PC-3 (cell line): ENCODE measurements at regions not wholly inside any gene's neighbourhood (a gene's known extent, or its start where the extent isn't known, plus 50 kb on each side); places are given as distances from the start of the nearest gene placed in this dataset.

ENCODE experiments used
- ATAC-seq: fragments of 200-7000 bp; cut with Tn5 transposase; 2 replicates; pipeline ENCODE4 v1.9.1; 2020; ENCODE audit warnings: mild to moderate bottlenecking, moderate library complexity
- BruUV-seq: library from RNA; stranded (reverse); fragments of 400-500 nt; replicated peaks from 2 replicates; lab custom pipeline; 2021; lab: Mats Ljungman, UMichigan
- CTCF ChIA-PET: fragments of 300-600 bp; sonication (Branson Sonifier 250); formaldehyde crosslinking; loops from one replicate; lab custom pipeline; 2022; ENCODE audit warnings: antibody characterized with exemption; lab: Charles Lee
- POLR2A ChIA-PET: fragments of 300-600 bp; sonication (Branson Sonifier 250); formaldehyde crosslinking; loops from one replicate; lab custom pipeline; 2022; ENCODE audit warnings: antibody characterized with exemption; ENCODE audit not compliant: unreplicated experiment; lab: Charles Lee
- DNase-seq: peaks from one replicate; pipeline ENCODE4 v3.0.0-alpha.2; 2015
- H2AFZ ChIP-seq: fragments of 300-600 bp; sonication (generic); 2 replicates; pipeline ENCODE4 v1.6.0; 2016; ENCODE audit warnings: antibody characterized with exemption, low read length
- H3F3A ChIP-seq: fragments of 300-600 bp; sonication (generic); one replicate; pipeline ENCODE4 v1.6.0; 2017; ENCODE audit warnings: antibody characterized with exemption, low read length, control low read depth, mild to moderate bottlenecking; ENCODE audit not compliant: unreplicated experiment
- H3K27ac ChIP-seq: fragments of 300-600 bp; sonication (generic); 2 replicates; pipeline ENCODE4 v1.5.1; 2016; ENCODE audit warnings: mild to moderate bottlenecking, low read length
- H3K27me3 ChIP-seq: fragments of 300-600 bp; sonication (generic); 2 replicates; pipeline ENCODE4 v1.6.1; 2016; ENCODE audit warnings: low read length, mixed read lengths
- H3K36me3 ChIP-seq: fragments of 300-600 bp; sonication (generic); 2 replicates; pipeline ENCODE4 v1.6.1; 2016; ENCODE audit warnings: low read depth, mixed run types, low read length, mixed read lengths
- H3K4me1 ChIP-seq: fragments of 300-600 bp; sonication (generic); 2 replicates; pipeline ENCODE4 v1.5.1; 2016; ENCODE audit warnings: low read length; ENCODE audit not compliant: insufficient read depth
- H3K4me2 ChIP-seq: fragments of 300-600 bp; sonication (generic); 2 replicates; pipeline ENCODE4 v1.6.0; 2016; ENCODE audit warnings: low read length
- H3K4me3 ChIP-seq: fragments of 300-600 bp; sonication (generic); 2 replicates; pipeline ENCODE4 v1.5.1; 2016; ENCODE audit warnings: mild to moderate bottlenecking, low read length, mixed read lengths
- H3K79me2 ChIP-seq: fragments of 300-600 bp; sonication (generic); 2 replicates; pipeline ENCODE4 v1.6.1; 2017; ENCODE audit warnings: low read length, mixed read lengths
- H3K9ac ChIP-seq: fragments of 300-600 bp; sonication (generic); 2 replicates; pipeline ENCODE4 v1.6.0; 2016; ENCODE audit warnings: mild to moderate bottlenecking, low read length
- H3K9me2 ChIP-seq: fragments of 300-600 bp; sonication (generic); replicated peaks from 2 replicates; pipeline ENCODE4 v1.6.1; 2016; ENCODE audit warnings: mixed run types, low read length, mixed read lengths
- H3K9me3 ChIP-seq: fragments of 300-600 bp; sonication (generic); 2 replicates; pipeline ENCODE4 v1.6.1; 2016; ENCODE audit warnings: low read length, mixed read lengths
- H4K20me1 ChIP-seq: fragments of 300-600 bp; sonication (generic); 2 replicates; pipeline ENCODE4 v1.6.1; 2016; ENCODE audit warnings: low read length, mixed read lengths
- CTCF ChIP-seq: fragments of 300-600 bp; sonication (generic); conservative IDR thresholded peaks from 2 replicates; pipeline ENCODE4 v1.5.1; 2017; ENCODE audit warnings: antibody characterized with exemption, low read depth, mild to moderate bottlenecking, low read length
- EZH2 ChIP-seq: fragments of 300-600 bp; sonication (generic); IDR thresholded peaks from one replicate; pipeline ENCODE4 v1.6.1; 2017; ENCODE audit warnings: antibody characterized with exemption, mild to moderate bottlenecking, low read length; ENCODE audit not compliant: unreplicated experiment
- EZH2phosphoT487 ChIP-seq: fragments of 300-600 bp; sonication (generic); IDR thresholded peaks from 2 replicates; pipeline ENCODE4 v1.6.1; 2018; ENCODE audit warnings: mild to moderate bottlenecking, antibody characterized with exemption, low read length, borderline replicate concordance
- intact Hi-C: fragments of 100-400 bp; cut with micrococcal nuclease; formaldehyde crosslinking; loops from 2 replicates; pipeline ENCODE4 v1.9.0; 2023

DNA sequence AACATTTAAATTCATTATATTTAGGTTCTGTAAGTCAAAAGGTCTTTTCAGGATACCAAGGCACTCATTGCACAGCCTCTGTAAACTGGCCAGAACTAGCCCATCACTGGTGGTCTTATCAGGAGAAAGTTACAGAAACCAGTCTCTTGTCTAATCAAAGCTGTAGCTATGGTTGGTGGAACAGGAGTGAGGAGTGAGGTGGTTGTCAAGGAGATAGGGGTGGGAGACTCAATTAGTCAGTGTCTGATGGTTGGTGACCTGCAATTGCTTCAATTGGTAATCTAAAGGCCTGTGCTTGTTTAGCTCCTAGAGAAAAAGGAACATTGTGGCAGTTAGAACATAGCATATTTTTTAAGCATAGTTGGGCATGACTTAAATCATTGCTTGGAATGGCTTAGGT is 458.6 kb upstream of the CDH2 start:
- Histone ChIP-seq H3K9me3 (no peaks in the 10 kb centered on the region), H3K9me2 (no peaks in the 10 kb centered on the region), H3K9ac (no peak overlapping the region), H3K79me2 (no peaks in the 10 kb centered on the region), H3K4me2 (no peak overlapping the region), H3K36me3 (no peaks in the 10 kb centered on the region), H3K27ac (no peak overlapping the region), H3F3A (no peaks in the 10 kb centered on the region), H4K20me1 (no peaks in the 10 kb centered on the region), H3K4me1 (no peaks in the 10 kb centered on the region), H3K4me3 (no peak overlapping the region), H2AFZ (no peak overlapping the region), H3K27me3 (no peaks in the 10 kb centered on the region)
- ChIA-PET POLR2A (no interaction called here), CTCF (no interaction called here)
- DNase-seq (no peak), ATAC-seq (no peak)
- BruUV-seq = no TSS peak
- intact Hi-C loops = no loop called here
- TF ChIP-seq EZH2phosphoT487 = no peak
- TF ChIP-seq CTCF = no peak
- no peak for TF ChIP-seq EZH2

DNA sequence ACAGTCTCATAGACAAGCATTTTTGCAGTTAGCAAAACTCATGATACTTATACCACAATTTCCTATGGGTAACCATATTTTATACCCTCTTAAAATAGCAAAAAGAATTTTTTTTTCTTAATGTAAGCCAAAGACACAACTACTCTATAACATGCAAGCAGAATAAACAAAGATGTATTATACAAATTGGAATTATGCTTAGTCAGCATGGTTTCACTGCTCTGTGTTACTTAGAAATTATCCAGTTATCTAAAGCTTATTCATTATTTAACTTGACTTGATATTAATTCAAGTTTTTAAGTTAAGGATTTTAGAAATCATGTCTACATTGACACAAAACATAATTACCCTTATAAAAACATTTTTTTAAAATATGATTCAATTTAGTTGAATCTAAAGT is 449.8 kb upstream of the CDH2 start:
- H3K27ac ChIP-seq = no peak overlapping the region
- no TSS peak for BruUV-seq
- no peak for DNase-seq

GRCh38 chr18:28607991-28608390 is 431.1 kb upstream of the CDH2 start:
- Histone ChIP-seq H3K4me2 (no peak overlapping the region), H4K20me1 (no peaks in the 10 kb centered on the region), H3K9me3 (no peaks in the 10 kb centered on the region), H3K27me3 (no peaks in the 10 kb centered on the region), H3K4me1 (no peaks in the 10 kb centered on the region), H3F3A (no peaks in the 10 kb centered on the region), H3K79me2 (no peaks in the 10 kb centered on the region), H3K27ac (no peak overlapping the region), H3K4me3 (no peak overlapping the region), H3K9me2 (no peaks in the 10 kb centered on the region), H2AFZ (no peak overlapping the region), H3K9ac (no peak overlapping the region), H3K36me3 (no peaks in the 10 kb centered on the region)
- TF ChIP-seq EZH2 (no peak), CTCF (no peak), EZH2phosphoT487 (no peak)
- POLR2A ChIA-PET = no interaction called here
- ATAC-seq (no peak), DNase-seq (no peak)
- no TSS peak for BruUV-seq
- intact Hi-C loops = no loop called here
- CTCF ChIA-PET = no interaction called here

More for the DNA sequence above, 449.8 kb upstream of the CDH2 start:
- Histone ChIP-seq H3K4me2 (no peak overlapping the region), H3K4me3 (no peak overlapping the region), H4K20me1 (no peaks in the 10 kb centered on the region), H3F3A (no peaks in the 10 kb centered on the region), H3K9me3 (no peaks in the 10 kb centered on the region), H3K4me1 (no peaks in the 10 kb centered on the region), H3K9ac (no peak overlapping the region), H3K27me3 (no peaks in the 10 kb centered on the region), H3K9me2 (no peaks in the 10 kb centered on the region), H3K36me3 (no peaks in the 10 kb centered on the region), H2AFZ (no peak overlapping the region; the same call in 1 of the 2 replicates), H3K79me2 (no peaks in the 10 kb centered on the region)
- ATAC-seq = no peak
- intact Hi-C loops = no loop called here
- POLR2A ChIA-PET = no interaction called here
- CTCF ChIA-PET = no interaction called here
- TF ChIP-seq CTCF (no peak), EZH2 (no peak), EZH2phosphoT487 (no peak)
